Left ventricle myocardium inferior (tissue), 1 donor: ENCODE measurements at regions not wholly inside any gene's neighbourhood (a gene's known extent, or its start where the extent isn't known, plus 50 kb on each side); places are given as distances from the start of the nearest gene placed in this dataset.
"Not testable (repeated sequence)": the region's sequence is repeated elsewhere in the genome, so short reads cannot be mapped to it uniquely, and the experiment has no call there.

ENCODE experiments used
- DNase-seq: peaks from one replicate; pipeline ENCODE4 v3.0.0-alpha.2; 2020
- H3K27ac ChIP-seq: fragments of 200-600 bp; replicated peaks from 2 replicates; pipeline ENCODE4 v1.8.0; 2021
- H3K27me3 ChIP-seq: fragments of 200-600 bp; 2 replicates; pipeline ENCODE4 v1.8.0; 2021; ENCODE audit warnings: low read depth
- H3K36me3 ChIP-seq: fragments of 200-600 bp; 2 replicates; pipeline ENCODE4 v1.8.0; 2021
- H3K4me1 ChIP-seq: fragments of 200-600 bp; 2 replicates; pipeline ENCODE4 v1.8.0; 2021
- H3K4me3 ChIP-seq: fragments of 200-600 bp; 2 replicates; pipeline ENCODE4 v1.8.0; 2021; ENCODE audit warnings: mild to moderate bottlenecking, moderate library complexity
- H3K9me3 ChIP-seq: fragments of 200-600 bp; replicated peaks from 2 replicates; pipeline ENCODE4 v1.8.0; 2021
- intact Hi-C: fragments of 100-400 bp; cut with micrococcal nuclease; formaldehyde crosslinking; loops from one replicate; pipeline ENCODE4 v1.11.0; 2022
- TF ChIP-seq, protein P1 (sequence below): fragments of 200-600 bp; IDR thresholded peaks from 2 replicates; pipeline ENCODE4 v1.8.0; 2021; ENCODE audit warnings: antibody characterized with exemption, mild to moderate bottlenecking, borderline replicate concordance
- donor health status: DM: no; HTN: yes; CAD: no; lungs with severe emphysema.

DNA sequence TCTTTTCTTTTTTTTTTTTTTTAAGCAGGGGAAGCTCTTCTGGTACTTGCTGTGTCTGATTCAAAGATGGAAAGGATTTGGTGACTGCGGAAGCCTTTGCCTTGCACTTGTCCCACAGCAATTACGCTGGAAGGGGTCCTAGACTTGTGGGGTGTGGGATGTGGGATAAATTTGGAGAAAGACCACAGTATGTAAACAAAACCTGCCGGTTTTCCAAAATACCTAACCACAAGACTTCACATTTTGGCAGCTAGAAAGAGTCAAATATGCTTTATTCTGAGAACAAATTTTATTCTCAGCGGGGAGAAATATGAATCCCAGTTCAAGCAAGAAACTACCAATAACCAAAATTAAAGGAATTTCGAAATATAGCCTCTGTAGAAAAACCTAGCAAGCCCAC lies 176.5 kb downstream of the SPRY2 start:
- H3K9me3 ChIP-seq, result no peaks in the 10 kb centered on the region
- H3K4me1 ChIP-seq, result no peaks in the 10 kb centered on the region
- H3K27ac ChIP-seq, result no peak overlapping the region
- no peaks in the 10 kb centered on the region for H3K36me3 ChIP-seq
- DNase-seq, result no peak
- H3K4me3 ChIP-seq, result no peak overlapping the region
- H3K27me3 ChIP-seq, result no peaks in the 10 kb centered on the region
- TF ChIP-seq, protein P1, sequence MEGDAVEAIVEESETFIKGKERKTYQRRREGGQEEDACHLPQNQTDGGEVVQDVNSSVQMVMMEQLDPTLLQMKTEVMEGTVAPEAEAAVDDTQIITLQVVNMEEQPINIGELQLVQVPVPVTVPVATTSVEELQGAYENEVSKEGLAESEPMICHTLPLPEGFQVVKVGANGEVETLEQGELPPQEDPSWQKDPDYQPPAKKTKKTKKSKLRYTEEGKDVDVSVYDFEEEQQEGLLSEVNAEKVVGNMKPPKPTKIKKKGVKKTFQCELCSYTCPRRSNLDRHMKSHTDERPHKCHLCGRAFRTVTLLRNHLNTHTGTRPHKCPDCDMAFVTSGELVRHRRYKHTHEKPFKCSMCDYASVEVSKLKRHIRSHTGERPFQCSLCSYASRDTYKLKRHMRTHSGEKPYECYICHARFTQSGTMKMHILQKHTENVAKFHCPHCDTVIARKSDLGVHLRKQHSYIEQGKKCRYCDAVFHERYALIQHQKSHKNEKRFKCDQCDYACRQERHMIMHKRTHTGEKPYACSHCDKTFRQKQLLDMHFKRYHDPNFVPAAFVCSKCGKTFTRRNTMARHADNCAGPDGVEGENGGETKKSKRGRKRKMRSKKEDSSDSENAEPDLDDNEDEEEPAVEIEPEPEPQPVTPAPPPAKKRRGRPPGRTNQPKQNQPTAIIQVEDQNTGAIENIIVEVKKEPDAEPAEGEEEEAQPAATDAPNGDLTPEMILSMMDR, result no peak
- intact Hi-C loops, result no loop called here

DNA sequence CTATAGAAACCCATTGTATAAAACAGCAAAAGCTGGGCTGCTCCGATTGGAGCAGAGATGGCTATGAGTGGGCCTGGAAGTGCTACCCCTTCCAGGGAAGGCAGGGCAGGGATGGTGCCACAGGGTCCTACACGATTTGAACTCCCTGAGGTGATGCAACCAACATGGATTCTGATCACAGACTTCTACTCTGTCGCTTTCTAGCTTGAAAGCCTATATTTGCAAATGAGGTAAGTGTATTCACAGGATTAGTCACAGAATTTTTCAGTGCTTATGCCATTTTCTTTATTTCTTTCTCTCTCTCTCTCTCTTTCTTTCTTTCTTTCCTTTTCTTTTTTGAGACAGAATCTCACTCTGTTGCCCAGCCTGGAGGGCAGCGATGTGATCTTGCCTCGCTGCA lies 179.0 kb downstream of the SPRY2 start:
- Histone ChIP-seq H3K4me1 (peaks cover 3% of the 10 kb centered on the region), H3K9me3 (no peaks in the 10 kb centered on the region), H3K27me3 (no peaks in the 10 kb centered on the region), H3K27ac (no peak overlapping the region), H3K36me3 (no peaks in the 10 kb centered on the region), H3K4me3 (no peak overlapping the region)
- DNase-seq, result no peak
- intact Hi-C loops, result no loop called here
- TF ChIP-seq, protein P1, result no peak

DNA sequence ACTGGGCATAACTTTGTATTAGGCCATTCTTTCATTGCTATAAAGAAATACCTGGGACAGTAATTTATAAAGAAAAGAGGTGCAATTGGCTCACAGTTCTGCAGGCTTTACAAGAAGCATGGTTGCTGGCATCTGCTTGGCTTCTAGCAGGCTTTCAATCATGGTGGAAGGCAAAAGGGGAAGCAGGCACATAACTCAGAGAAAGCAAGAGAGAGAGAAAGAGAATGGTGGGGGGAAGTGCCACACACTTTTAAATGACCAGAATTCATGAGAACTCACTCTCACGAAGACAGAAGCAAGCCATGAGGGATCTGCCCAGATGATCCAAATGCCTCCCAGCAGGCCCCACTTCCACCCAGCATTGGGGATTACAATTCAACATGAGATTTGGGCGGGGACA lies 179.7 kb downstream of the SPRY2 start:
- no peak for DNase-seq
- Histone ChIP-seq H3K36me3 (no peaks in the 10 kb centered on the region), H3K4me1 (peaks cover 3% of the 10 kb centered on the region), H3K27ac (no peak overlapping the region), H3K9me3 (no peaks in the 10 kb centered on the region), H3K4me3 (no peak overlapping the region), H3K27me3 (no peaks in the 10 kb centered on the region)
- intact Hi-C loops, result no loop called here
- TF ChIP-seq, protein P1, result no peak

DNA sequence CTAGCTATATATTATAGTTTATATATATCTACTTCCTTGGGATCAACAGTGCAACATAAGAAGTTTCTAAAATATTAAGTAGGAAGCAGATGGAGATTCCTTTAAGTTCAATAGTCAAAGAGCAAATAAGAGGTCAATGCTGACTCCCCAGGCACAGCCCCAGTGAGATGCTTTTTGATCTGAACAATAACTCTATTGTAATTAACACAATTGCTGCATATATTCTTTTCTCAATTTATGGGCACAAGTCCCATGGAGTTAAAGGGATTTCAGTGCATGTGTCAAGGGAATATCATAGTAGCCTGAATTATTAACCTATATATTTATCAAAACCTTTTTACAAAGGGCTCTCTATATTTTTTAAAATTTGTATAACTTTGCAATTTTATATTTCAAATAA lies 180.8 kb downstream of the SPRY2 start:
- peaks cover 3% of the 10 kb centered on the region for H3K4me1 ChIP-seq
- no peak overlapping the region for H3K27ac ChIP-seq
- intact Hi-C loops, result no loop called here
- DNase-seq, result no peak
- H3K27me3 ChIP-seq, result no peaks in the 10 kb centered on the region
- no peak overlapping the region for H3K4me3 ChIP-seq
- no peaks in the 10 kb centered on the region for H3K9me3 ChIP-seq
- H3K36me3 ChIP-seq, result no peaks in the 10 kb centered on the region
- TF ChIP-seq, protein P1, result no peak

DNA sequence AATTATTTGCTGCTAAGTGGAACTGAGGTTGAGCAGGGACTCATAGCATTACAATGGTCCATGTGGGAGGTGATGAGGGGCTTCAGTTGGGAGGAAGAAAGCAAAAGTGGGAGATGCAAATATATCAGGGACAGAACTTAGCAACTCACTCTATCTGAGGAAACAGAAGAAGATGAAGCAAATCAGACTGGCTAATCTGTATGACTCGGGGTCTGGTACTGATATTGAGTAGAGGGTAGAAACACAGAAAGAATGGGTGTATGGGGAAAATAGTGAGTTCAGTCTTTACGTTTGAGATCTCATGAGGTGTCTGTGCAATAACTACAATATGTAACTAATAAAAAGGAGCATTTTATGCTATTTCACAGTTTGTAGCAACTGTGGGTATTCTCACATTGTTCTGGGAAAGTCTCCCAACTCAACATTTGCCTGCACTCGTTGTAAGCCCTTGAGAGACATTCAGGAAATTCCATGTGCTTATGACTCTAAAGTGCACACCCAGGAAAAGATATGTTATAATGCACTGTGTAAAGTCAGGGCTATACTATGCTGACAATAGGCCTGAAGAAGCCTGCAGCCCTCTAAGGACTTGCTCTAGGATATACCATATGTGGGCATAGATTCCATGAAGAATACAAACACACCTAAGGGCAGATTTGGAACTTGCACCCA lies 183.5 kb downstream of the SPRY2 start:
- peaks cover 3% of the 10 kb centered on the region for H3K4me1 ChIP-seq
- H3K36me3 ChIP-seq, result no peaks in the 10 kb centered on the region
- no peaks in the 10 kb centered on the region for H3K27me3 ChIP-seq
- DNase-seq, result no peak
- no peaks in the 10 kb centered on the region for H3K9me3 ChIP-seq
- intact Hi-C loops, result no loop called here
- H3K4me3 ChIP-seq, result no peak overlapping the region
- TF ChIP-seq, protein P1, result no peak
- no peak overlapping the region for H3K27ac ChIP-seq

DNA sequence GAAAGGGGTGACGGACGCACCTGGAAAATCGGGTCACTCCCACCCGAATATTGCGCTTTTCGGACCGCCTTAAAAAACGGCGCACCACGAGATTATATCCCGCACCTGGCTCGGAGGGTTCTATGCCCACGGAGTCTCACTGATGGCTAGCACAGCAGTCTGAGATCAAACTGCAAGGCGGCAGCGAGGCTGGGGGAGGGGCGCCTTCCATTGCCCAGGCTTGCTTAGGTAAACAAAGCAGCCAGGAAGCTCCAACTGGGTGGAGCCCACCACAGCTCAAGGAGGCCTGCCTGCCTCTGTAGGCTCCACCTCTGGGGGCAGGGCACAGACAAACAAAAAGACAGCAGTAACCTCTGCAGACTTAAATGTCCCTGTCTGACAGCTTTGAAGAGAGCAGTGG lies 188.8 kb downstream of the SPRY2 start:
- H3K4me3 ChIP-seq, H3K36me3 ChIP-seq, intact Hi-C loops, DNase-seq, H3K4me1 ChIP-seq, H3K27me3 ChIP-seq, H3K9me3 ChIP-seq, H3K27ac ChIP-seq: not testable (repeated sequence)
